ENCODE measurements at regions not wholly inside any gene's neighbourhood (a gene's known extent, or its start where the extent isn't known, plus 50 kb on each side); places are given as distances from the start of the nearest gene placed in this dataset.

GRCh38 chr2:177000061-177000714 is 212.4 kb upstream of the HNRNPA3 start:
- Histone ChIP-seq H3K4me1 (replicated peaks; ENCODE audit: insufficient read depth) (no peaks in the 10 kb centered on the region), H3K79me2 (ENCODE audit: low read depth) (no peaks in the 10 kb centered on the region), H3K27me3 (ENCODE audit: insufficient read depth, low read depth) (no peaks in the 10 kb centered on the region; the same call in 1 of the 2 replicates), H3K9me2 (ENCODE audit: insufficient read depth) (no peaks in the 10 kb centered on the region), H3K4me2 (no peak overlapping the region), H3K4me3 (no peak overlapping the region), H3F3A (ENCODE audit: insufficient read depth, low read depth) (no peaks in the 10 kb centered on the region), H3K9me3 (ENCODE audit: insufficient read depth, low read depth) (no peaks in the 10 kb centered on the region), H3K27ac (no peak overlapping the region), H3K36me3 (ENCODE audit: low read depth) (no peaks in the 10 kb centered on the region), H4K20me1 (ENCODE audit: insufficient read depth) (no peaks in the 10 kb centered on the region), H2AFZ (no peak overlapping the region)
- no peak for TF ChIP-seq CTCF (conservative IDR thresholded peaks at IDR 0.05)
- TF ChIP-seq EZH2 (IDR thresholded peaks at IDR 0.05; ENCODE audit: low read depth): no peak
- CTCF ChIA-PET: no interaction called here
- intact Hi-C loops (cut with micrococcal nuclease; ENCODE audit: unreplicated experiment): no loop called here
- POLR2A ChIA-PET (ENCODE audit: unreplicated experiment): no interaction called here
- no TSS peak for BruUV-seq (replicated peaks)
- DNase-seq: no peak

- CTCF ChIA-PET: no interaction called here
- H3K9me2 ChIP-seq (ENCODE audit: insufficient read depth): no peaks in the 10 kb centered on the region
- H3F3A ChIP-seq (ENCODE audit: insufficient read depth, low read depth): no peaks in the 10 kb centered on the region
- no TSS peak for BruUV-seq (replicated peaks)
- H3K79me2 ChIP-seq (ENCODE audit: low read depth): no peaks in the 10 kb centered on the region
- intact Hi-C loops (cut with micrococcal nuclease; ENCODE audit: unreplicated experiment): no loop called here
- no peaks in the 10 kb centered on the region for H4K20me1 ChIP-seq (ENCODE audit: insufficient read depth)
- no peaks in the 10 kb centered on the region; the same call in 1 of the 2 replicates for H3K27me3 ChIP-seq (ENCODE audit: insufficient read depth, low read depth)
- H3K27ac ChIP-seq: no peak overlapping the region
- no peaks in the 10 kb centered on the region for H3K4me1 ChIP-seq (replicated peaks; ENCODE audit: insufficient read depth)
- no peak for DNase-seq
- no peaks in the 10 kb centered on the region for H3K36me3 ChIP-seq (ENCODE audit: low read depth)
- H2AFZ ChIP-seq: no peak overlapping the region
- TF ChIP-seq CTCF (conservative IDR thresholded peaks at IDR 0.05) (no peak), EZH2 (IDR thresholded peaks at IDR 0.05; ENCODE audit: low read depth) (no peak)
- H3K4me2 ChIP-seq: no peak overlapping the region
- POLR2A ChIA-PET (ENCODE audit: unreplicated experiment): no interaction called here
- H3K9me3 ChIP-seq (ENCODE audit: insufficient read depth, low read depth): no peaks in the 10 kb centered on the region
- no peak overlapping the region for H3K4me3 ChIP-seq
These were observed 211.9 kb upstream of the HNRNPA3 start for GRCh38 chr2:177000715-177001072.

GRCh38 chr2:177001334-177001733 is 211.3 kb upstream of the HNRNPA3 start:
- Histone ChIP-seq H3K27ac (no peak overlapping the region), H3K9me2 (ENCODE audit: insufficient read depth) (no peaks in the 10 kb centered on the region), H3K79me2 (ENCODE audit: low read depth) (no peaks in the 10 kb centered on the region), H3K4me1 (replicated peaks; ENCODE audit: insufficient read depth) (no peaks in the 10 kb centered on the region), H3K9me3 (ENCODE audit: insufficient read depth, low read depth) (no peaks in the 10 kb centered on the region), H2AFZ (no peak overlapping the region), H4K20me1 (ENCODE audit: insufficient read depth) (no peaks in the 10 kb centered on the region), H3K27me3 (ENCODE audit: insufficient read depth, low read depth) (no peaks in the 10 kb centered on the region; the same call in 1 of the 2 replicates), H3K4me2 (no peak overlapping the region), H3K4me3 (no peak overlapping the region), H3K36me3 (ENCODE audit: low read depth) (no peaks in the 10 kb centered on the region), H3F3A (ENCODE audit: insufficient read depth, low read depth) (no peaks in the 10 kb centered on the region)
- no peak for TF ChIP-seq EZH2 (IDR thresholded peaks at IDR 0.05; ENCODE audit: low read depth)
- no peak for TF ChIP-seq CTCF (conservative IDR thresholded peaks at IDR 0.05)
- ChIA-PET CTCF (no interaction called here), POLR2A (ENCODE audit: unreplicated experiment) (no interaction called here)
- BruUV-seq (replicated peaks): no TSS peak
- intact Hi-C loops (cut with micrococcal nuclease; ENCODE audit: unreplicated experiment): no loop called here
- no peak for DNase-seq

All from PC-9 (cell line).